Stimulated activated naive B cell treated with anti-CD40 and anti-IgM and Interleukin-4, amounts not matched to agents 10 μg/mL and 1 μg/mL and 100 μg/mL, for 72 hours (primary cell): ENCODE measurements at regions not wholly inside any gene's neighbourhood (a gene's known extent, or its start where the extent isn't known, plus 50 kb on each side); places are given as distances from the start of the nearest gene placed in this dataset.

Experiments
- ATAC-seq, 2 donors: fragments of 150-1000 bp; cut with Tn5 transposase; replicated peaks; 2 replicates each; pipeline ENCODE4 v1.10.0; 2021; ENCODE audit warnings: moderate library complexity in 1 of 2
- DNase-seq: peaks from one replicate; pipeline ENCODE4 v3.0.0; 2021
- H3K27ac Mint-ChIP-seq: one replicate; pipeline ENCODE4 v1.8.0; 2022; ENCODE audit warnings: mild to moderate bottlenecking, mixed read lengths
- H3K27me3 Mint-ChIP-seq, 2 donors: one replicate each; pipeline ENCODE4 v1.8.0; 2022; ENCODE audit warnings: mixed read lengths in 2 of 2
- H3K36me3 Mint-ChIP-seq, 2 donors: one replicate each; pipeline ENCODE4 v1.8.0; 2022; ENCODE audit warnings: mixed read lengths in 2 of 2, mild to moderate bottlenecking in 1 of 2
- H3K4me1 Mint-ChIP-seq, 2 donors: one replicate each; pipeline ENCODE4 v1.8.0; 2022; ENCODE audit warnings: mixed read lengths in 2 of 2, mild to moderate bottlenecking in 1 of 2
- H3K4me3 Mint-ChIP-seq, 2 donors: one replicate each; pipeline ENCODE4 v1.8.0; 2022; ENCODE audit warnings: mild to moderate bottlenecking in 2 of 2, mixed read lengths in 2 of 2, moderate library complexity in 1 of 2
- H3K9me3 Mint-ChIP-seq, 2 donors: one replicate each; pipeline ENCODE4 v1.8.0; 2022; ENCODE audit warnings: mixed read lengths in 2 of 2, mild to moderate bottlenecking in 1 of 2

DNA sequence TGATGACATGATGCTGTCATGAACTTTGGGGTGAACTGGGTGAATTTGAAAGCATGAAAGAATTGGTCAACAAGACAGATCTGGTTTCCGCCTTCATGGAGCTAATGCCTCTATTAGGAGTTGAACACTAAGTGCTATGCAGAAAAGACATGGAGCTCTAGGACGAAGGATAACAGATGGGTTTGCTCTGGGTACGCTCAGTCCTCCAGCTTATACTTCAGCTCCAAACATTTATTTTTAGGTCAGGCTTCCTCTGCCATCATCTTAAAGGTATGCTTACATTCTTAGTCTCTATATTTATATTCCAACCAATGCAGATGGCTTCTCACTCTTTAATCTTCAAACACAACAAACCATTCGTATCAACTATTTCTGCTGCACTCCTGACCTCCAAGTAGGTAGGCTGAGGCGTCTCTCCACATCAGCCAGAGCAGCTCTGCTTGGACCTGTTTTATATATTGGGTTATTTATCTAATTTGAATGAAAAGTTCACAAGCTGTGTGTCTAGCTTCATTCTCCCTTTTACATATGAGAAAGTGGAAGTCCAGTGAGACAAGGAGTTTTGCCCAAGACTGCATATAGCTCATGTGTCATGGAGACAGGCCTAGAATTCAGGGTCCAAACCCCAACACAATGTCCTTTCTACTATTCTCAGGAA is 226.3 kb downstream of the SPTSSA start:
- Mint-ChIP-seq H3K27ac (no peak overlapping the region), H3K9me3 (no peaks in the 10 kb centered on the region), H3K4me3 (no peak overlapping the region), H3K4me1 (no peaks in the 10 kb centered on the region), H3K36me3 (no peaks in the 10 kb centered on the region), H3K27me3 (peaks cover 4 to 15% of the 10 kb centered on the region in 2 donors)
- ATAC-seq: no peak
- DNase-seq: no peak

DNA sequence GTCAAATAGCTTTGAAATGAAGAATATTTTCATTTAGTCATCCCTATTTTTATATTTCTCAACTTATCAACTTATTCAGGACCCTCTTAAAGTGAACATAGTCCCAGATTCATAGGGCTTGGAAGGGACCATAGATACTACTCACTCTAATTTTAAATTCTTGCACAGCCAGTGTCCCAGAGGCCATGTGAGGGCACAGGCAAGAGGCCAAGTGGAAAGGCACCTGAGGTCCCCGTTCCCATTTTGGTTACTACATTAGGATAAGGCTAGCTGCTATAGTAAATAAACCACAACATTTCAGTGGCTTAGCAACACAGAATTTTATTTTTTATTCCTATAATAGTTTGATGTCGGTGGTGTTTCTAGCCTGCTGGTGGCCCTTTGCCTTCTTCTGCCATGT is 227.8 kb downstream of the SPTSSA start:
- DNase-seq (no peak), ATAC-seq (no peak)
- Mint-ChIP-seq H3K4me3 (no peak overlapping the region), H3K27me3 (peaks cover 4 to 9% of the 10 kb centered on the region in 2 donors), H3K9me3 (no peaks in the 10 kb centered on the region), H3K4me1 (no peaks in the 10 kb centered on the region), H3K36me3 (no peaks in the 10 kb centered on the region), H3K27ac (no peak overlapping the region)

DNA sequence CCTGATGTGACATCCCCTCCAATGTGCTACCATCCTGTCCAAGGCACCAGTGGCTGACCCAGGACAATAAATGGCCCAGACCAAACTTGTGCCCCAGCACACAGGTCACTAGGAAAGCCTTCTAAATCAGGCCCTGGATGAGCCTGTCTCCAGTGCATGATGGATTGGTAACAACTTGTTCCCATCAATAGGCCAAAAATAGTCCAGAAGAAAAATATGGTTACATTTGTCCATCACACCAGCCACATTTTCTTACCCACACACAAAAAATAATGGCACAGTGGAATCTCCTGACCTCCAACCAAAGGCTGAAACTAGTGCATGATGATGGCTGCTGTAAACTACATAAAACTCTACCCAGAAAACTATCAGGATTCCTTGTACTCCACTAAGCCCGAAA is 228.4 kb downstream of the SPTSSA start:
- no peak overlapping the region for H3K4me3 Mint-ChIP-seq
- H3K36me3 Mint-ChIP-seq: no peaks in the 10 kb centered on the region
- no peaks in the 10 kb centered on the region for H3K9me3 Mint-ChIP-seq
- DNase-seq (no peak), ATAC-seq (no peak)
- no peaks in the 10 kb centered on the region for H3K4me1 Mint-ChIP-seq
- H3K27me3 Mint-ChIP-seq: peaks cover 4 to 9% of the 10 kb centered on the region in 2 donors
- no peak overlapping the region for H3K27ac Mint-ChIP-seq

DNA sequence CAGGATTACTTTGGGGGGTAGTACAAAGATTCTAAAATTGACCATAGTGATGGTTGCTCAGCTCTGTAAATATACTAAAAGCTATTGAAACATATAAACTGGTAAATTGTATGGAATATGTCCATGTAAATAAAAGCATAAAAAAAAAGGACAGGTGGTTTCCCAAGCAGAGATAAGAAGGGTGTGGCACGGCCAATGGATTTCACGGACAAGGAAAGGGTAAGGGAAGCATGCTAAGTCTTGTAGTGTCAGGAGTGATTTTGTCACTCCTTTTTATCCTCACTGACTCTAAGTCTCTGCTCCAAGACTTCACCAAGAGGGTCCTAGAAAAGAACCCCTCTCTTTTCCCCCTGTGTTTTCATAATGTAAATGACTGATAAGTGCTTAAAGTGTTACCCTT is 229.2 kb downstream of the SPTSSA start:
- H3K9me3 Mint-ChIP-seq: no peaks in the 10 kb centered on the region
- peaks cover 9% of the 10 kb centered on the region in 2 donors for H3K27me3 Mint-ChIP-seq
- no peak for ATAC-seq
- H3K27ac Mint-ChIP-seq: no peak overlapping the region
- DNase-seq: no peak
- H3K4me1 Mint-ChIP-seq: peaks cover 0 to 3% of the 10 kb centered on the region in 2 donors
- H3K4me3 Mint-ChIP-seq: no peak overlapping the region
- no peaks in the 10 kb centered on the region for H3K36me3 Mint-ChIP-seq

DNA sequence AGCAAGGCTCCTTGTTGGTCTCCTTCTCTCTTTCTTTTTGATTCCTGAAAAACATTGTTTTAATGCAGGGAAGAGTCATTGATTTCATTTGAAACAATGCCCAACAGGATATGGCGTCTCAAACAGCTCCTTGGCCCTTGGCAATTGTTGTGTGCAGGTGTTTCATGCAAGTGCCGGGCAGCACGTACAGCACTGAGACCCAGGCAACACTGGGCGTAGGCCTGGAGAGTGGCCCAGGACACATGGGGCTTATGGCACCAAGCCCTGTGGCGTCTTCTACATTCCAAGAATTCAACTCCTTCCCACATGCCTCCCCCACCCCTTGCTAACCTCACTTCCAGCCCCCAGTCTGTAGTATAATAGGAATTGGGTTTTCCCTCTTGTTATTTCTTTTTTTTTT is 230.4 kb downstream of the SPTSSA start:
- ATAC-seq (no peak), DNase-seq (no peak)
- peaks cover 0 to 4% of the 10 kb centered on the region in 2 donors for H3K4me1 Mint-ChIP-seq
- H3K36me3 Mint-ChIP-seq: no peaks in the 10 kb centered on the region
- no peak overlapping the region for H3K4me3 Mint-ChIP-seq
- no peaks in the 10 kb centered on the region for H3K9me3 Mint-ChIP-seq
- peaks cover 7 to 10% of the 10 kb centered on the region in 2 donors for H3K27me3 Mint-ChIP-seq
- no peak overlapping the region for H3K27ac Mint-ChIP-seq

DNA sequence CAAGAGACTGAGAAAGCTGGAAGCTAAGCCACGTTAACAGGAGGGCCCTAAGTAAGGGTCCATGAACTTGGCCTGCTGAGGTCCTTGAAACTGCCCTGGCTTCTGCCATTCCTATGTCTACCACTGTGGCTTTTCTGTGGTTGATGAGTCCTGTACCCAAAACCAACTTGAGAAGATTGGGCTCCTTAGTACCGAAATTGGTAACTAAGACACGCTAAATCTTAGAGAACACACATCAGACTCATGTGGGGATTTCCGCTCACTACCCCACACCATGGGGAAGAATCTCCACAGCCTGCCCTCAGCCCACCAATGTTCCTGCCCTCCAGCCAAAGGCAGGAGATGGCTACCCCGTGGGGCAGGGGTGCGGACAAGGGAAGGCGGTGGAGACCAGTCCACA is 232.9 kb downstream of the SPTSSA start:
- Mint-ChIP-seq H3K4me3 (no peak overlapping the region), H3K27me3 (peaks cover 7 to 10% of the 10 kb centered on the region in 2 donors), H3K9me3 (no peaks in the 10 kb centered on the region), H3K4me1 (peaks cover 0 to 4% of the 10 kb centered on the region in 2 donors), H3K36me3 (no peaks in the 10 kb centered on the region), H3K27ac (no peak overlapping the region)
- ATAC-seq (no peak), DNase-seq (no peak)

DNA sequence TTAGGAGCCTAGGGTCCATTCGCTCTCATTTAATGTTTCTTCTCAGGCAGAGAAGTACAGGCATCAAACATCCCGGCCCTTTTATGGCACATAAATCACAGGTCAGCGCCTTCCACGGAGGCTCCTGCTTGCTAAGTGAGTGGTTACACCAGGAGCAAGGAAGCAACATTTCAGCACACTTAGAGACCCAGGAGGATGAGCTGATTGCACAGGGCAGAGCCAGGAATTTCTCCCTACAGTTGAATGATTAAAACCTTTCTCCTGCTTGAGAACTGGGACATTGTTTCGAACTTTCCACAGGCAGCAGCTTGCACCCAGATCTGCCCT is 233.4 kb downstream of the SPTSSA start:
- Mint-ChIP-seq H3K27me3 (peaks cover 7 to 10% of the 10 kb centered on the region in 2 donors), H3K9me3 (no peaks in the 10 kb centered on the region), H3K27ac (no peak overlapping the region), H3K4me3 (no peak overlapping the region), H3K36me3 (no peaks in the 10 kb centered on the region), H3K4me1 (peaks cover 0 to 4% of the 10 kb centered on the region in 2 donors)
- DNase-seq: no peak
- no peak for ATAC-seq

DNA sequence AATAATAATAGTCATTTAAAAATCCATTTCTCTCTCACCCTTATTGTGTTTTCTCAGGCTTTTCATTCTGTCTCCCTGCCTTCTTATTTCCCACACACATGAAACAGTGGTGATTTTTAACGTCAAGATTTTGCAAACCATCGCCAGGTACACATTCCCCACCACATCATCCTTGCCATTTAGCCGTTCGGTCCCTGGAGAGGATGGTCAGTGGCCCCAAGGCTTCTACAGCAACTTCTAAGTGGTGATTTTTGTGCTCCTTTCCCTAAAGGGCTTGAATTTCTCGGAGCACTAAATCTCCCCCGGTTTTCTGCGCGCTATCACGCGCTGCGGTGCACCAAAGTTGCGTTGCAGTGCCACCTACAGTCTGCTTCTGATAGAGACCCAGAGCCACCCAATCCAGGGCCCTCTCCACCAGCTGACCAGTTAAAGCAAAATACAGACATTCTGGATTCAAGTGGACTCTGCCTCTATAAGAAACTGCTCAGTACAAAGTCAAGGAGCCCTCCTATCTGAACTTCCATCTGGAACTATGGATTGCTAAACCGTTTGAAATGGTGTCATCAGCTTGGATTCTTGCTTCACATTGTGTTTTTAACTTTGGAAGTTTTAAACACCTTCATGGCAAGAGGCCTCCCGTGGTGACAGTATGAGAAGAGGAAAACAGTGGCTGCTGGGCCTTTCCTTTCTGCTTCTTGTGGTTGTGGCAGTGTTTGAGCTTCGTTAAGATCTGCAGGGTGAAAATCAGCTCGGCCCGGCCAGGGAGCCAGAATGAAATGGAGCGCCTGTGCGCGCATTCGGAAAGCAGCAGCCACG is 234.0 kb downstream of the SPTSSA start:
- peaks cover 0 to 4% of the 10 kb centered on the region in 2 donors for H3K4me1 Mint-ChIP-seq
- no peaks in the 10 kb centered on the region for H3K36me3 Mint-ChIP-seq
- DNase-seq (peak; percentile 14), ATAC-seq (peak; percentile 90 to 95)
- peaks cover 7 to 13% of the 10 kb centered on the region in 2 donors for H3K27me3 Mint-ChIP-seq
- H3K9me3 Mint-ChIP-seq: no peaks in the 10 kb centered on the region
- H3K4me3 Mint-ChIP-seq: no peak overlapping the region
- no peak overlapping the region for H3K27ac Mint-ChIP-seq

DNA sequence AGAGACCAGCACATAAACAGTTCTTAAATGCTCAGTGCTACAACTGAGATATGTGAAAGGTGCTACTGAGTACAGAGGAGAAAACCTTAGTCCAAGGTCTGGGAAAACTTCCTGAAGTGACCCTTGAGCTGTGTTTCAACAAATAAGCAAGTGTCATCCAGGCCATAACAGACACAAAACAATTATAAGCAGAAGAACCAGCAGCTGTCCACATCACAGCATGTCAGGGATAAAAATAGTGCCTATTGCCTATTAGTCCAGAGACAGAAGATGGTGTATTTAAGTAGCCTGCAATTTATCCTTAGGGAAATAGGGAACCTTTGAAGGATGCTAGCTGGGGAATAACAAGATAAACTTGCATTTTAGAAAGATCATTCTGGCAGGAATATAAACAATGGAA is 237.8 kb downstream of the SPTSSA start:
- ATAC-seq: no peak
- no peak for DNase-seq
- Mint-ChIP-seq H3K27me3 (peaks cover 7 to 21% of the 10 kb centered on the region in 2 donors), H3K4me3 (no peak overlapping the region), H3K4me1 (peaks cover 4 to 11% of the 10 kb centered on the region in 2 donors), H3K36me3 (no peaks in the 10 kb centered on the region), H3K27ac (no peak overlapping the region), H3K9me3 (no peaks in the 10 kb centered on the region)

DNA sequence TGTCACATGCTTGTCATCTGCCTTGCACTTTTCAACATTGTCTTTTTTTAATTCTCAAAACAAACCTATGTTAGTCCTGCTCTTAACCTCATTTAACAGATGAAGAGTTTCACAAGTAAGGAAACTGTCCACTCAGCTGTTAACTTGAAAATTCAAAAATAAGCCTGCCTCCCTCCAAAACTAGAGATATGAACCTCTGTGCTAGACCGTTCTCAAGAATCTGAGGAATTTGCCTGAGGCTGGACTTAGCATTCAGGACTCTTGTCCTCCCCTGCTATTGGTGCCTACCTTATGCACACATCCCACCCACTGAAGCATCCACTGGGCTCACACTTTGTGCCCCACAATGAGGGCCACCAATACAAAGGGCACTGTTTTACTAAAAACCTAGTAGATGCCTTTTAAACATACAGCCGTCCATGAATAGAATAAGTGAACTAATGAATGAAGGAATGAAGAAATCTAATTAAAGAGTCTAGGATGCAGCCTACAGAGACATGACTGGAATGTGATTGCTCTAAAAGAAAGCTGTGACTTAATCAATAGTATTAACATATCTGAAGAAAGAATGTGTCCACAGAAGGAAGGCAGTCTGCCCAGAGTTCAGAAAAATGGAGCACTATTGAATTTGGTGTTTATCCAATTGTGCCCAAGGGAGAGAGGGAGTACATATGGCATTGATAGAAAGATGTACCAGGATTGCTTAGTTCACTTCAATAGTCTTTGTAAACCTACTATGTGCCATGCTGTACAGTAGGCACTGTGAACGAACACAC is 238.5 kb downstream of the SPTSSA start:
- no peaks in the 10 kb centered on the region for H3K36me3 Mint-ChIP-seq
- no peaks in the 10 kb centered on the region for H3K9me3 Mint-ChIP-seq
- peaks cover 4 to 11% of the 10 kb centered on the region in 2 donors for H3K4me1 Mint-ChIP-seq
- no peak for DNase-seq
- no peak overlapping the region for H3K27ac Mint-ChIP-seq
- no peak for ATAC-seq
- H3K4me3 Mint-ChIP-seq: no peak overlapping the region
- H3K27me3 Mint-ChIP-seq: peaks cover 7 to 21% of the 10 kb centered on the region in 2 donors

DNA sequence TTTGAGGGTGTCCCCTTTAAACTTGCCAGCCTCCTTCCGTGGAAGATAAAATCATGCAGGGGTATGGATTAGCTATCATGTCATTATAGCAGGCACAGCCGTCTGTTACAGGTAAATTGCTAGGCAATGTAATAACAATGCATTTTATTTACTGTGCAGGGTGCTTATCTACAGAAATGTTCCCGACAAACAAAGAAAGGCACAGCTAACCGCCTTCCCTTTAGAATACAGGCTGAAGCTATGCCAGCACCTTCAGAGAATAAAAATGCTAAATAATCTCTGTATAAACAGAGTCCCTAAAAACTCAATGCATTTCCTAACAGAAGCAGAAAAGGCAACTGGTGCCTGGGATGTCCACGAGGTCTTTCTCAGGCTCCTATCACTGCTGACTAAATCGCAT is 239.2 kb downstream of the SPTSSA start:
- H3K27me3 Mint-ChIP-seq: peaks cover 7 to 16% of the 10 kb centered on the region in 2 donors
- H3K36me3 Mint-ChIP-seq: no peaks in the 10 kb centered on the region
- H3K27ac Mint-ChIP-seq: no peak overlapping the region
- no peaks in the 10 kb centered on the region for H3K9me3 Mint-ChIP-seq
- ATAC-seq (no peak), DNase-seq (no peak)
- H3K4me1 Mint-ChIP-seq: peaks cover 4 to 9% of the 10 kb centered on the region in 2 donors
- H3K4me3 Mint-ChIP-seq: no peak overlapping the region

DNA sequence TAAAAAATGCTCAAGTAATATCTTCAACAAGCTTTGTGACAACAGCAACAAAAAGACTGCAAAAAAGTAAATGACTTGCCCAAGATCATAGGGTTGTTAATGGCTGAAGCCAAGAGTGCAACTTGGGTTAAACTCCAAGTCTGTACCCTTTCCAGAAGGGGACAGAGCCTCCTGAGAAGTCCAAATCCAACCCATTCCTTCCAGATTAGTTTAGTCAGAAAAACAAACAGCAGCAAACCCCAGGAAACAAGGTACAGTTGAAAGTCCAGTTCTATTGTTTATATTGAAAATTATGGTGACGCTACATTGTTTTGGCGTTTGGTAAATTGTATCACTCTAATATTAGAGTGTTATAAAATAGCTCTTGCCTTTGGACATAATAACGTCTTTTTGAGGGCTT is 239.9 kb downstream of the SPTSSA start:
- no peak for ATAC-seq
- Mint-ChIP-seq H3K9me3 (no peaks in the 10 kb centered on the region), H3K4me1 (peaks cover 4 to 7% of the 10 kb centered on the region in 2 donors), H3K27ac (no peak overlapping the region), H3K36me3 (no peaks in the 10 kb centered on the region), H3K27me3 (peaks cover 5 to 12% of the 10 kb centered on the region in 2 donors), H3K4me3 (no peak overlapping the region)
- no peak for DNase-seq

DNA sequence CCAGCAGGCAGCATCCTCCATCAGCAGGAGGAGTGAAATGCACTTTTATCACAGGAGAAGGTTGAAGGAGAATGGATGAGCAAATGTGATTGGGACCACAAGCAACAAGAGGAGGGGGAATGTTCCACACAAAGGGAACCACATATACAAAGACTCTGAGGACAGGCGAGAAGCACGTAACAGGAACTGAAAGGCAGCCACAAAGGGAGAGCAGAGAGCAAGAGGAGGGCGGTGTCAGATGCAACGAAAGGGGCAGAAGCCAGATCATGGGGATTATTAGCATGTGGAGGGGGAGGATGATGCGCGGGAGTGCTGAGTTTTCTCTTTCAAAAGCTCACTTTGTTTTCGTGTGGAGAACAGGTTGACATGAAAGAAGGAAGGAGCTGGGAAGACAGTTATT is 241.1 kb downstream of the SPTSSA start:
- Mint-ChIP-seq H3K36me3 (no peaks in the 10 kb centered on the region), H3K4me1 (peaks cover 4 to 7% of the 10 kb centered on the region in 2 donors), H3K27ac (no peak overlapping the region), H3K4me3 (no peak overlapping the region), H3K9me3 (no peaks in the 10 kb centered on the region), H3K27me3 (peaks cover 5 to 12% of the 10 kb centered on the region in 2 donors)
- DNase-seq (no peak), ATAC-seq (peak; percentile 68)

DNA sequence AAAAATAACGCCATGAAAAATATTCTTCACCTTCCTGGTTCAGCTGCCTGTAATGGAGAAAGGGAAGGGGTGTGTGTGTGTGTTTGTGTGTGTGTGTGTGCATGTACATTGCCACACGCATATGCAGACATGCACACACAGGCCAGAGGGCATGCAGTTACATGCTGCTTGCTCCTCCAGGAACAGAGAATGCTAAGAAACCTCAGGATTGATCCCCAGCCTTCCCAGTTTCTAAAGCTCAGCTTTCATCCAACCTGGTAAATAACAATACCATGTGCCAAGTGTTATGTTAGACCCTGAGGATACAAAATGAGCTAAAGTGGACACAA is 241.7 kb downstream of the SPTSSA start:
- Mint-ChIP-seq H3K9me3 (no peaks in the 10 kb centered on the region), H3K4me3 (no peak overlapping the region), H3K27ac (no peak overlapping the region), H3K27me3 (peaks cover 5 to 12% of the 10 kb centered on the region in 2 donors), H3K4me1 (peaks cover 4 to 7% of the 10 kb centered on the region in 2 donors), H3K36me3 (no peaks in the 10 kb centered on the region)
- ATAC-seq (no peak), DNase-seq (no peak)
